Upper lobe of left lung (tissue), 4 donors: ENCODE measurements at regions not wholly inside any gene's neighbourhood (a gene's known extent, or its start where the extent isn't known, plus 50 kb on each side); places are given as distances from the start of the nearest gene placed in this dataset.
A peak's percentile ranks its signal among the peaks of the same experiment; 100 is the strongest.

Experiments
- POLR2A ChIP-seq, 4 donors: fragments of 450-650 bp; IDR thresholded peaks; one replicate each; pipeline ENCODE4 v1.5.1; 2016 to 2017; ENCODE audit warnings: antibody characterized with exemption in 4 of 4, mild to moderate bottlenecking in 2 of 4
- TF ChIP-seq, protein P1 (sequence below), 6 experiments: fragments of 450-650 bp in 4 of 6; fragments of 200-600 bp in 2 of 6; sonication (generic) in 2 of 6; IDR thresholded peaks; one replicate each; pipeline ENCODE4 v1.5.1; 2016 to 2019; ENCODE audit warnings: antibody characterized with exemption in 6 of 6

DNA sequence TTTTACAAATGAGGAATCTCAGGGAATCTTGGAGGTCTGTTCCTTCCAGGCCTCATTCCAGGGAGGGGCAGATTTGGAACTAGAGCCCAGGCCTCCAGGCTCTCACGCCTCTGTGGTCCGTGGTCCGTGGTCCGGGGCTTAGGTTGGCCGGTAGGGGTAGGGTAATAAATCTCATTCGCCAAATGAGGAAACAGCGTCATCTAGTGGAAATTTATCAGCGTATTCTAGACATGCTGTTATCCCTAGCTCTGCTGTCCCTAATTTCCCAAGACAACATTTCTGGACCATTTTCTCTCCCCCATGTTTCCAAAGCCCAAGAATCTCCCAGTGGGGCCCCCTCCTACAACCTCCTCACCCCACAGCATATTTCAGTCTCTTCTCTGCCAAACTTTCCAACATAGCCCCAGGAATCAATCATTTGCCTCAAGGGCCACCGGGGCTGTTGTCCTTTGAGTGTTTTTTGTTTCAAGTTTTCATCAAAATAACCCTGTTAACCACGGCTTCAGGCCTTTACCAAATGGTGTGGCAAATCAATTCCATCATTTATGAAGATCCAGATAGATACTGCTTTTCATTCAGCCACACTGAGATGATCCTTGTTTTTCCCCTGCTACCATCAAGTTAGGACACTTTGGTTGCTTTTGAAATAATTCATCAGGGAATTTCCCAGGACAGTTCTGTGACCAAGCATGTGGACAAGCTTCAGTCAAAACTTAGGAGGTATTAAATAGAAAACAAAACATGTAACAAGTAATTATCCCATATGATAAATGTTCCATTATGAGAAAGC lies 126.8 kb downstream of the ALDH8A1 start:
- TF ChIP-seq POLR2A (IDR thresholded peaks at IDR 0.05): no peak
- TF ChIP-seq, protein P1, sequence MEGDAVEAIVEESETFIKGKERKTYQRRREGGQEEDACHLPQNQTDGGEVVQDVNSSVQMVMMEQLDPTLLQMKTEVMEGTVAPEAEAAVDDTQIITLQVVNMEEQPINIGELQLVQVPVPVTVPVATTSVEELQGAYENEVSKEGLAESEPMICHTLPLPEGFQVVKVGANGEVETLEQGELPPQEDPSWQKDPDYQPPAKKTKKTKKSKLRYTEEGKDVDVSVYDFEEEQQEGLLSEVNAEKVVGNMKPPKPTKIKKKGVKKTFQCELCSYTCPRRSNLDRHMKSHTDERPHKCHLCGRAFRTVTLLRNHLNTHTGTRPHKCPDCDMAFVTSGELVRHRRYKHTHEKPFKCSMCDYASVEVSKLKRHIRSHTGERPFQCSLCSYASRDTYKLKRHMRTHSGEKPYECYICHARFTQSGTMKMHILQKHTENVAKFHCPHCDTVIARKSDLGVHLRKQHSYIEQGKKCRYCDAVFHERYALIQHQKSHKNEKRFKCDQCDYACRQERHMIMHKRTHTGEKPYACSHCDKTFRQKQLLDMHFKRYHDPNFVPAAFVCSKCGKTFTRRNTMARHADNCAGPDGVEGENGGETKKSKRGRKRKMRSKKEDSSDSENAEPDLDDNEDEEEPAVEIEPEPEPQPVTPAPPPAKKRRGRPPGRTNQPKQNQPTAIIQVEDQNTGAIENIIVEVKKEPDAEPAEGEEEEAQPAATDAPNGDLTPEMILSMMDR (IDR thresholded peaks at IDR 0.05): peak; percentile 66 to 94 (median 84)
